HG03139 (cell line): ENCODE measurements at regions not wholly inside any gene's neighbourhood (a gene's known extent, or its start where the extent isn't known, plus 50 kb on each side); places are given as distances from the start of the nearest gene placed in this dataset.
"Not testable (repeated sequence)": the region's sequence is repeated elsewhere in the genome, so short reads cannot be mapped to it uniquely, and the experiment has no call there.

Experiments used
- ATAC-seq: cut with Tn5 transposase; IDR thresholded peaks from one replicate; pipeline ENCODE4 v1.9.1; 2021; ENCODE audit not compliant: unreplicated experiment

DNA sequence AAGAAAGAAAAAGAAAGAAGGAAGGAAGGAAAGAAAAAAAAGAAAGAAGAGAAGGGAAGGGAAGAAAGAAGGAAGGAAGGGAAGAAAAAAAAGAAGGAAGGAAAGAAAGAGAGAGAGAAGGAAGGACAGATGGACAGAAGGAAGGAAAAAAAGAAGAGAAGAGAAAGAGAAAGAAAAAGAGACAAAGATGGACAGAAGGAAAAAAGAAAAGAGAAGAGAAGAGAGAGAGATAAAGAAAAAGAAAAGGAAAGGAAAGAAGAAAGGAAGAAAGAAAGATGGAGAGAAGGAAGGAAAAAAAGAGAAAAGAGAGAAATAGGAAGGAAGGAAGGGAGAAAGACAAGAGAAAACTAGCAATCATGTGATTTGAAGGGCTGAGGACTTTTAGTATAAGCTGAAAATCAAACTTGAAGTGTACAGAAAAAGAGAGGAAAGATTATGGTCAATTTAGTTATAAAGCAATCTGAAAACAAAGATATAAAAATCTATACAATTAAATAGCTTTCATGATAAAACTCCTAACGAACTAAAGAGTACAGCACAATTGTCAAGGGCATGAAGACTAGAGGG lies 115.3 kb downstream of the LTN1 start:
- ATAC-seq = no peak

- ATAC-seq = no peak
Observed at GRCh38 chr21:28875078-28875477, 117.6 kb downstream of the LTN1 start.

- no peak for ATAC-seq
Observed at GRCh38 chr21:28872218-28872617, 120.5 kb downstream of the LTN1 start.

- ATAC-seq = no peak
Observed at GRCh38 chr21:28871388-28872010, 121.2 kb downstream of the LTN1 start.

GRCh38 chr21:28867401-28867800 lies 125.3 kb downstream of the LTN1 start:
- ATAC-seq = no peak

DNA sequence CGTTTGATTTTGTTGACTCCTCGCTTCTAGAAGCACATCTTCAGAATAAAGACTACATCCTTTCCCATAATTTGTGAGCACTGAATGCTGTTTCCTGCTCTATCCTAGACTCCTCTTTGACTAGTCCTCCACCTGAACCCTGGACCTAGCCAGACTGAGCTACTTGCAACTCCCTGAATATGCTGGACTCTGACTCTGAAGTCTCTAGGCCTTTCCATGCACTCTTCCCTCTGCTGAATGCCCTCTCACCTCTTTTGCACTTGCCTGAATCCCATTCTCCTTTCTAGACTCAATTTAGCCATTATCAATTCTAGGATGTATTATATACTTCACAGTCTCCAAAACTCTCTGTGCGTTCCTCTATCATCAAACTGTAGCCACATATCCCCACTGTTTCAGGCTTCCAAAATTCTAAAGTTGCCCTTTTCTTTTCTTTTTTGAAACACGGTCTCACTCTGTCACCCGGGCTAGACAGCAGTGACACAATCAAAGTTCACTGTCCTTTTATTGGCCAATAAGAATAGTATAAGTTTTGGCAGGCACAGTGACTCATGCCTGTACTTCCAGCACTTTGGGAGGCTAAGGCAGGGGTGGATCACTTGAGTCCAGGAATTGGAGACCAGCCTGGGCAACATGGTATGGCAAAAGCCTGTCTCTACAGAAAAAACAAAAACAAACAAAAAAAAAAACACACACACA lies 127.0 kb downstream of the LTN1 start:
- ATAC-seq = no peak

- no peak for ATAC-seq
Observed at GRCh38 chr21:28858424-28858823, 134.3 kb downstream of the LTN1 start.

DNA sequence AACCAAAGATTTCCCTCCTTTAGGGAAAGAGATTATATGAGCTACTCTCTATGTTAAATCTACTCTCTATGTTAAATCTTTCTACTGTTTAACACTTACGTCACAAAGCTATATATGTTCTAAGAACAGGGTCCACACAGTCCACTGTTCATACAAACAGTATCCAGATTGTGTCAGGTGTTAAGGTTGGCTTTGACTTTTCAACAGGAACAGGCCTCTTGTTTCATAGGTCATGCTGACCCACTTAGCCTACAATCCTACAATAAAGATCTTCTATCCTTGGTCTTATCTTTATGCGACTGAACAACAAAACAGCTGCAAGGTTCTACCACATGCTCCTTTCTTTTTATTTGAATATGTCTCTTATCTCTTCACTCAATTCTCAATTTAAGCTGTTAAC lies 134.9 kb downstream of the LTN1 start:
- ATAC-seq = no peak

- no peak for ATAC-seq
Observed at GRCh38 chr21:28856588-28857250, 136.0 kb downstream of the LTN1 start.

GRCh38 chr21:28852706-28853105 lies 140.0 kb downstream of the LTN1 start:
- ATAC-seq = no peak

DNA sequence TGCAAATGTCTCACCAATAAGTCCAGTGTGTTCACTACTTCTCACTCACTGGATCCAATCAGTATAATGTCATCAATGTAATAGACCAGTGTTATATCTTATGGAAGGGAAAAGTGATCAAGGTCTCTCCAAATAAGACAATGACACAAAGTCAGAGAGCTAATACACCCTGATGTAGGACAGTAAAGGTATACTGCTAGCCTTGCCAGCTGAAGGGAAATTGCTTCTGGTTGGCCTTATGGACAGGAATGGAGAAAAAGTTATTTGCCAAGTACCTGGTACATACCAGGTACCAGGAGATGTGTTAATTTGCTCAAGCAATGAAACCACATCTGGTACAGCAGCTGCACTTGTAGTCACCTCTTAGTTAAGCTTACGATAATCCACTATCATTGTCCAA lies 141.0 kb downstream of the LTN1 start:
- no peak for ATAC-seq

GRCh38 chr21:28839237-28839636 lies 153.4 kb downstream of the LTN1 start:
- ATAC-seq = not testable (repeated sequence)

DNA sequence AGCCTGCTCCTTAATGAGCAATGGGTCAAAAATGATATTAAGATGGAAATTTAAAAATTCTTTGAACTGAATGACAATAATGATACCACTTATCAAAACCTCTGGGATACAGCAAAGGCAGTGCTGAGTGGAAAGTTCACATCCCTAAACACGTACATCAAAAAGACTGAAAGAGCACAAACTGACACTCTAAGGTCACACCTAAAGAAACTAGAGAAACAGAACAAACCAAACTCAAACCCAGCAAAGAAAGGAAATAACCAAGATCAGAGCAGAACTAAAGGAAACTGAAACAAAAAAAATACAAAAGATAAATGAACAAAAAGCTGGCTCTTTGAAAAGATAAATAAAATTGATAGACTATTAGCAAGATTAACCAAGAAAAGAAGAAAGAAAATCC lies 155.3 kb downstream of the LTN1 start:
- not testable (repeated sequence) for ATAC-seq

DNA sequence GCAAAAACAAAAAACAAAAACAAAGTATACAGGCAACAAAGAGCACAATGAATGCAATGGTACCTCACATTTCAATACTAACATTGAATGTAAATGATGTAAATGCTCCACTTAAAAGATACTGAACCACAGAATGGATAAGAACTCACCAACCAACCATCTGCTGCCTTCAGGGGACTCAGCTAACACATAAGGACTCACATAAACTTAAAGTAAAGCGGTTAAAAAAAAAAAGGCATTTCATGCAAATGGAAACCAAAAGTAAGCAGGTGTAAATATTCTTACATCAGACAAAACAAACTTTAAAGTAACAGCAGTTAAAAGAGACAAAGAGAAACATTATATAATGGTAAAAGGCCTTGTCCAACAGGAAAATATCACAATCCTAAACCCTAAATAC lies 156.1 kb downstream of the LTN1 start:
- not testable (repeated sequence) for ATAC-seq

DNA sequence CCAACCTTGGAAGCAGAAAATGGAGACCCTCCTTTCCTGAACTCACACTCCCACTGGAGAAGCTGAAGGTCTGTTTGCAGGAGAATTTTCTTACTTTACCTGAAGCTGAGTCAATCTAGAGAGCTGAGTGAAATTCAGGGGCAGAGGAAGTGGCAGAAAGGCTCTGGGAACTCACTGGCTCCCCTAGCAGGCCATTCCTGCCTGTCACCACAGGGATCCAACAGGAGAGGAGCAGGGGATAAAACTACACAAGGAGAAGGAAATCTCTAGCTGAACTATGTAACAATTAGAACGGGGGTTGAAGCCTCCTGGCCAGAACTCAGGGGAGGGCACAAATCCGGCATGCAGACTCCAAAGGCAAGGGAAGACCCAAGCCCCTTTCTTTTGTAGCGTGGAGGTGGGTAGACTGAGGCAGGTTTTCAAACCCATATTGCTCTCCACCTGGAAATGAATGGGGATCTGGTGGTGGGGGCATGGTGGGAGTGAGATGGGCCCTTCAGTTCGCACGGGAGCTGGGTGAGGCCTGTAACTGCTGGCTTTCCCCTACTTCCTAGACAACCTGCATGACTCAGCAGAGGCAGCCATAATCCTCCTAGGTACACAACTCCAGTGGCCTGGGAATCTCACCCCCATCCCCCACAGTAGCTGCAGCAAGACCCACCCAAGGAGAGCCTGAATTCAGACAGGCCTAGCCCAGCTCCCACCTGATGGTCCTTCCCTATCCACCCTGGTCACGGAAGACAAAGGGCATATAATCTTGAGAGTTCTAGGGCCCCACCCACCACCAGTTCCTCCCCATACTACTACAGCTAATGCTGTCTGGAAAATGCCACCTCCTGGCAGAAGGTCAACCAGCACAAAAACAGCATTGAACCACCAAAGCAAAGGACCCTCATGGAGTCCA lies 158.1 kb downstream of the LTN1 start:
- ATAC-seq = no peak

DNA sequence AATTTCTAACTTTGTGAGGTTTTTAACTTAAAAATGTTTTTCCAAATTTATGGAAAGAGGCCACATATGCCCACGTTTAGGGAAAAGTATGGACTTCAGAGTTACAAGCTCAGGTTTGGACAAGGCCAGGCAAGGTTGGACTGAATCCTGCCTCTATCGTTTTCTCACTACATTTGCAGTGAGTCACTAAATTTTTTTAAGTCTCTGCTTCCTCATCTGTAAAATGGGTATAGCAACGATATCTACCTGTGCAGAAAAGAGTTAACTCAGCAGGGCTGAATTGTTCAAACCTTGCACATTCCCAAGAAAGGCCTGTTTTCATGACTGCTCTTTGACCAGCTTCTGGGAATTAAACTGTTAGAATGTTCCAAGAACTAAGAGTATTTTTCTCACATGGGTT lies 159.1 kb downstream of the LTN1 start:
- no peak for ATAC-seq

GRCh38 chr21:28833182-28833581 lies 159.5 kb downstream of the LTN1 start:
- no peak for ATAC-seq

DNA sequence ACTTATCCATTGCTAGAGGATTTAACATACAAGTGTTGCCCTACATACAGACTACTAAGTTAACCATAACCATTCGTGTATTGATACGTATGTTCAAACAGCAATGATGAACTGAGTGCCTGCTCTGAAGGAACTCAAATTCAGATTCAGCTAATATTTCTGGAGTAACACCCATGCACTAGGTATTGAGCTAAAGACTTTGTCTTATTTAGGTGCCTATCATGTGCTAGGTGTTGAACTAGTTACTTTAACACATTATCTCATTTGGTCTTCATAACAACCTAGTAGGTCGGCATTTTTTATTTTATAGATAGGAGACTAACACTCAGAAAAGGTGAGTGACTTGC lies 160.0 kb downstream of the LTN1 start:
- ATAC-seq = no peak

GRCh38 chr21:28832013-28832714 lies 160.5 kb downstream of the LTN1 start:
- ATAC-seq = peak; percentile 63

DNA sequence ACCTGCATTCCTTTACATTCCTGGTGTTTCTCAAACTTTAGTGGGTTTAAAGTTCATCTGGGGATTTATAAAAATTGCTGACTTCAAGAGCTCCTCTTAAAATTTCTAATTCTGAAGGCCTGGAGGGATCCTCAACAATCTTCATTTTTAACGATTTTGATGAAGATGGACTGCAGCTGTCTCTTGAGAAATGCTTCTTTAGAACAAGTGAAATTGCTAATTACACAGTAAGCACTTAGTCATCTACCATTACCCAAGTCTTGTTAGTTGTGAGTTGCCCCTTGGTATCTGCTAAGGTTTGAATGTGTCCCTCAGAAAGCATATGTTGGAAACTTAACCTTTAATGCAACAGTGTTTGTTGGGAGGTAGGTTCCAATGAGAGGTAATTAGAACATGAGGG lies 163.7 kb downstream of the LTN1 start:
- ATAC-seq = no peak

GRCh38 chr21:28828021-28828420 lies 164.7 kb downstream of the LTN1 start:
- ATAC-seq = no peak
